ENCODE measurements at regions not wholly inside any gene's neighbourhood (a gene's known extent, or its start where the extent isn't known, plus 50 kb on each side); places are given as distances from the start of the nearest gene placed in this dataset.

GRCh38 chr21:38569733-38570132, 71.5 kb upstream of the ERG start:
- TF ChIP-seq, protein P1, sequence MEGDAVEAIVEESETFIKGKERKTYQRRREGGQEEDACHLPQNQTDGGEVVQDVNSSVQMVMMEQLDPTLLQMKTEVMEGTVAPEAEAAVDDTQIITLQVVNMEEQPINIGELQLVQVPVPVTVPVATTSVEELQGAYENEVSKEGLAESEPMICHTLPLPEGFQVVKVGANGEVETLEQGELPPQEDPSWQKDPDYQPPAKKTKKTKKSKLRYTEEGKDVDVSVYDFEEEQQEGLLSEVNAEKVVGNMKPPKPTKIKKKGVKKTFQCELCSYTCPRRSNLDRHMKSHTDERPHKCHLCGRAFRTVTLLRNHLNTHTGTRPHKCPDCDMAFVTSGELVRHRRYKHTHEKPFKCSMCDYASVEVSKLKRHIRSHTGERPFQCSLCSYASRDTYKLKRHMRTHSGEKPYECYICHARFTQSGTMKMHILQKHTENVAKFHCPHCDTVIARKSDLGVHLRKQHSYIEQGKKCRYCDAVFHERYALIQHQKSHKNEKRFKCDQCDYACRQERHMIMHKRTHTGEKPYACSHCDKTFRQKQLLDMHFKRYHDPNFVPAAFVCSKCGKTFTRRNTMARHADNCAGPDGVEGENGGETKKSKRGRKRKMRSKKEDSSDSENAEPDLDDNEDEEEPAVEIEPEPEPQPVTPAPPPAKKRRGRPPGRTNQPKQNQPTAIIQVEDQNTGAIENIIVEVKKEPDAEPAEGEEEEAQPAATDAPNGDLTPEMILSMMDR (conservative IDR thresholded peaks at IDR 0.05), result no peak
- TF ChIP-seq EZH2 (IDR thresholded peaks at IDR 0.05; ENCODE audit: low read depth), result no peak
